GM18909 (cell line): ENCODE measurements at regions not wholly inside any gene's neighbourhood (a gene's known extent, or its start where the extent isn't known, plus 50 kb on each side); places are given as distances from the start of the nearest gene placed in this dataset.
"Not testable (repeated sequence)": the region's sequence is repeated elsewhere in the genome, so short reads cannot be mapped to it uniquely, and the experiment has no call there.

Experiments
- ATAC-seq: cut with Tn5 transposase; IDR thresholded peaks from one replicate; pipeline ENCODE4 v1.9.1; 2021; ENCODE audit warnings: mild to moderate bottlenecking; ENCODE audit not compliant: unreplicated experiment, poor library complexity

GRCh38 chr5:165045941-165046340 lies 1540.5 kb downstream of the MAT2B start:
- ATAC-seq: not testable (repeated sequence)

GRCh38 chr5:165055476-165055875 lies 1550.1 kb downstream of the MAT2B start:
- no peak for ATAC-seq

DNA sequence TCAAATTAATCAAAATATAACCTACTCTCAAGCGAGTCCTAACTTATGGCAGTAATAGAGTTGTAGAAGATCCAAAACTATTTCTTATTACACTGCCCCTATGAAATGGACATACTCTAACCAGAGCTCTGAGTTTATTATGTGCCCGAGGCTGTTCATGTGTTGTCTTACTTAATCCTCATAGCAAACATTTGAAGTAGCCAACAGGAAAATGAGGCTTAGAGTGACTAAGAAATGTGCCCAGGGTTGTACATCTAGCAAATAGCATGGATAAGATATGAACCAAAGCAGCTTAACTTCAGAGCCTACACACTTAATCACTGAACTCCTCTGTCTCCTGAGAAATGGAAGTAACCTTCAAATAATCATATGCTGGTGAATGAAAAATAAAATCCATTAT lies 1551.7 kb downstream of the MAT2B start:
- no peak for ATAC-seq

GRCh38 chr5:165066751-165067385 lies 1561.4 kb downstream of the MAT2B start:
- no peak for ATAC-seq

DNA sequence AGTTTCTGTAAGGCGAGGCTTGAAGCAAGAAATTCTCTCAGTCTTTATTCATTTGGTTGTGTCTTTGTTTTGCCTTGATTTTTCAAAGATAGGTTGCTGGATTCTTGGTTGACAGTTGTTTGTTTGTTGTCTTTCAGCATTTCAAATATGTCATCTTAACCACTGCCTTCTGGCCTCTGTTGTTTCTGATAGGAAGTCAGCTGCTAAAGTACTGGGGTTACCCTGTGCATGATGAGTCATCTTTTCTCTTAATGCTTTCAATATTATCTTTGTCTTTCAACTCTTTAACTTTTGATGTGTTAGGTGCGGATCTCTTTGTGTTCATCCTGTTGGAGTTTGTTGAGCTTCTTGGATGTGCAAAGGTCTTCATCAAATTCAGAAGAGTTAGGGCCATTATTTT lies 1571.3 kb downstream of the MAT2B start:
- ATAC-seq: no peak

GRCh38 chr5:165079389-165079788 lies 1574.0 kb downstream of the MAT2B start:
- no peak for ATAC-seq

GRCh38 chr5:165083394-165083793 lies 1578.0 kb downstream of the MAT2B start:
- ATAC-seq: no peak

DNA sequence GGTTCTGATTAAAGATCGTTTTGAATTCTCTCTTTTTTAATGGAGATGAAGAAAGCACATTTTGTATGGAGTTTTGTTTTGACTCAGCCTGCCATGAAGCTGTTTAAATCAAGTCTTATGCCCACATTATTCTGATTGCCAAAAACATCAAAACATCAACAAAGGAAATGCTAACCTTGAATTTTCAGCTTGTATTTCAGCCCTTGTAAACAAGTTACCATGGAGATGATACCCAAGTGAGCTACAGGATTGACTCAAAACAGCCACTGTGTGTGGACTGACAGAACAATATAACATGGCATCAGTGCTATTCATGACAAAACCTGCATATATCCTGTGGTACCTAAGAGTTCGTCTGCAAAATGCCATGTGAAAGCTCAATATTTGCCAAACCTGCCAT lies 1581.0 kb downstream of the MAT2B start:
- ATAC-seq: no peak

GRCh38 chr5:165094782-165095181 lies 1589.4 kb downstream of the MAT2B start:
- ATAC-seq: no peak

GRCh38 chr5:165101709-165102108 lies 1596.3 kb downstream of the MAT2B start:
- no peak for ATAC-seq

- ATAC-seq: no peak
These were observed 1599.2 kb downstream of the MAT2B start for GRCh38 chr5:165104611-165105010.

GRCh38 chr5:165108809-165109208 lies 1603.4 kb downstream of the MAT2B start:
- no peak for ATAC-seq

GRCh38 chr5:165119175-165119574 lies 1613.8 kb downstream of the MAT2B start:
- no peak for ATAC-seq

DNA sequence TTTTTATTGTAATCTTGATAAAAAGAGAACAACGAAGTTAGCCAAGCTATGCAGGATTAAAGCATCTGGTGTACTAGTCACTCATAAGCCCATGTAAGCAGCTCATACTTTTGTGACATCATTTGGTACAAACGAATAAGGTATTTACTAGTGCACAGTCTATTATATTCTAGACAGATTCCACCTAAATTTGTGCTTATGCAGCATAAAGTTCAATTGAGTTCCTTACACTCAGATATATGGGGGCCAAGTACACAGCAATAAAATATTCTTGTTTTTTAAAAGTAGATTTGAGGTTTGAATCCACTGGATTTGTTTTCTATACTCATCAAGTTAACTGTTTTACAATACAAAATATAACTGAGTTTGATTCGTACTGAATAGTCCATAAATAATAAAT lies 1621.2 kb downstream of the MAT2B start:
- ATAC-seq: no peak

- ATAC-seq: no peak
These were observed 1622.5 kb downstream of the MAT2B start for GRCh38 chr5:165127941-165128340.

GRCh38 chr5:165130656-165131055 lies 1625.2 kb downstream of the MAT2B start:
- no peak for ATAC-seq

- ATAC-seq: no peak
These were observed 1628.7 kb downstream of the MAT2B start for GRCh38 chr5:165134155-165134554.

DNA sequence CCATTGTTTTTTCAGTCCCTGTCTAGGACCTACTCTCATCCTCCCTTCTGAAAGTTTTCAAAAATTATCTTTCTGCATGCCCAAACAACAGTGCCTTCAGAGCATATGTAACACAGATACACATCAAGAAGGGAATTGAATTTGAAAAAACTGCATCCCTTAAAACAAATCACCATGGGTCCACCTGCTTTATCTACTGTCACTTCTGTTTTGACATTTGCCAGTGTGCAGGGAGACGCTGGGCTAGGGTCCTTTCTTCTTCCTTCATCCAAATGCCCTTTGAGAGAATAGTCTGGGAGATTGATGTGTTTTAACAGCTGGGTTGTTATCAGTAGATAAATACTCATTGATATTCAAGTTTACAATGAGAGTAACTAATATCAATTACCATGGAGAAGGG lies 1630.1 kb downstream of the MAT2B start:
- ATAC-seq: no peak

GRCh38 chr5:165137701-165138100 lies 1632.3 kb downstream of the MAT2B start:
- ATAC-seq: no peak

DNA sequence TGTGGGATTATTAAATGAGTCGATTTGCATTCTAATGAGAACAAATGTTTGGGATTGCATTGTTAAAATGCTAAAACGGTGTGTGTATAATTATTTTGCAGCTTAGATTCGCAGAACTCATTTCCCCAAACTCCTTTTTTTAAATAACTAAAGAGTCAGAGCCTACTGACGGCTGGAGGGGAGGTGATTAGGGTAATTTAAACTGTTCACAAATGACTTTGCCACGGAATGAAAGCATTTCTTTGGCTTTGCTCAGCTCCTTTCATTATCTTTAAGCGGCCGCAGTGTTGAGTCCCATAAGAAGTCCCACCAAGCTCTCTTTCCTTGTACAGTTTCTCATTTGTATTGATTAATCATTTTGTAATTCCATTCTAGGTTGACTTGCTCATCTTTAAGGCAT lies 1632.8 kb downstream of the MAT2B start:
- no peak for ATAC-seq

DNA sequence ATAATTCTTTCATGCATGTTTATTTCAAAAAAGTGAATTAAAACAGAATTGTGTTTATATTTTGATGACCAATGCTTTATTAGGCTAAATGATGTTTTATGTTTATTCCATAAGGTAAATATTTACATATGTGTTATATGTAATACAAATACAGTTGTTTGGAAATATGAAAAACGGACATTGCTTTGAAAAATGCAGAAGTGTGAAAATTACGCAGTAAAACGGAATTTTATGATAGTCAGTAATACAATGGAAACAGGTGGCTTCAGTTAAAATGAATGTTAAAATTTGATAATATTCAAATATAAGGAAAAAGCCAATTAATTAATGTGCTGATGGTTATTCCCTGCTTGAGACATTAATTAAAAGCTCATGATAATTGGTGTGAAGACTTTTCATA lies 1633.8 kb downstream of the MAT2B start:
- no peak for ATAC-seq

GRCh38 chr5:165139721-165140120 lies 1634.3 kb downstream of the MAT2B start:
- ATAC-seq: no peak

- ATAC-seq: no peak
These were observed 1638.3 kb downstream of the MAT2B start for GRCh38 chr5:165143741-165144140.
